Type B pancreatic cell (in vitro differentiated cells): ENCODE measurements at regions not wholly inside any gene's neighbourhood (a gene's known extent, or its start where the extent isn't known, plus 50 kb on each side); places are given as distances from the start of the nearest gene placed in this dataset.

ENCODE experiments used
- DNase-seq: peaks from one replicate; pipeline ENCODE4 v3.0.0; 2021; ENCODE audit warnings: mixed read lengths; ENCODE audit not compliant: unreplicated experiment; ENCODE audit errors: extremely low spot score
- H3K27ac Mint-ChIP-seq: 2 replicates; pipeline ENCODE4 v1.8.0; 2021; ENCODE audit warnings: mild to moderate bottlenecking, mixed read lengths
- H3K27me3 Mint-ChIP-seq: 2 replicates; pipeline ENCODE4 v1.8.0; 2021; ENCODE audit warnings: mixed read lengths
- H3K36me3 Mint-ChIP-seq: 2 replicates; pipeline ENCODE4 v1.8.0; 2021; ENCODE audit warnings: mixed read lengths
- H3K4me1 Mint-ChIP-seq: one replicate; pipeline ENCODE4 v1.8.0; 2021; ENCODE audit warnings: mixed read lengths; ENCODE audit not compliant: unreplicated experiment
- H3K4me3 Mint-ChIP-seq: 2 replicates; pipeline ENCODE4 v1.8.0; 2021; ENCODE audit warnings: mild to moderate bottlenecking, mixed read lengths
- H3K9me3 Mint-ChIP-seq: 2 replicates; pipeline ENCODE4 v1.8.0; 2021; ENCODE audit warnings: mixed read lengths
- CTCF ChIP-seq: fragments of 200-600 bp; sonication (generic); conservative IDR thresholded peaks from 2 replicates; pipeline ENCODE4 v1.5.0; 2021; ENCODE audit warnings: antibody characterized with exemption, mild to moderate bottlenecking

- H3K4me1 Mint-ChIP-seq, result no peaks in the 10 kb centered on the region
- H3K27me3 Mint-ChIP-seq, result no peaks in the 10 kb centered on the region
Observed at GRCh38 chr12:34363050-34363673, 340.9 kb downstream of the ALG10 start.

GRCh38 chr12:34368079-34368478, 345.8 kb downstream of the ALG10 start:
- H3K27me3 Mint-ChIP-seq, result no peaks in the 10 kb centered on the region
- peaks cover 4% of the 10 kb centered on the region for H3K36me3 Mint-ChIP-seq
- H3K27ac Mint-ChIP-seq, result no peak overlapping the region
- no peak for DNase-seq
- H3K9me3 Mint-ChIP-seq, result no peaks in the 10 kb centered on the region
- H3K4me1 Mint-ChIP-seq, result no peaks in the 10 kb centered on the region
- no peak for TF ChIP-seq CTCF
- H3K4me3 Mint-ChIP-seq, result no peak overlapping the region

More at GRCh38 chr12:34363050-34363673, 340.9 kb downstream of the ALG10 start:
- peaks cover 4% of the 10 kb centered on the region for H3K36me3 Mint-ChIP-seq
- H3K27ac Mint-ChIP-seq, result no peak overlapping the region
- no peak overlapping the region for H3K4me3 Mint-ChIP-seq
- no peak for TF ChIP-seq CTCF
- H3K9me3 Mint-ChIP-seq, result no peaks in the 10 kb centered on the region
- DNase-seq, result no peak

GRCh38 chr12:34371050-34371449, 348.8 kb downstream of the ALG10 start:
- Mint-ChIP-seq H3K36me3 (no peaks in the 10 kb centered on the region), H3K27me3 (no peaks in the 10 kb centered on the region)

GRCh38 chr12:34372003-34372402, 349.7 kb downstream of the ALG10 start:
- TF ChIP-seq CTCF, result no peak

More at GRCh38 chr12:34371050-34371449, 348.8 kb downstream of the ALG10 start:
- TF ChIP-seq CTCF, result no peak
- no peaks in the 10 kb centered on the region for H3K9me3 Mint-ChIP-seq
- no peak overlapping the region for H3K27ac Mint-ChIP-seq
- no peak for DNase-seq
- H3K4me1 Mint-ChIP-seq, result no peaks in the 10 kb centered on the region
- H3K4me3 Mint-ChIP-seq, result no peak overlapping the region

GRCh38 chr12:34373926-34374325, 351.6 kb downstream of the ALG10 start:
- Mint-ChIP-seq H3K27ac (no peak overlapping the region), H3K9me3 (no peaks in the 10 kb centered on the region)

More at GRCh38 chr12:34372003-34372402, 349.7 kb downstream of the ALG10 start:
- H3K4me1 Mint-ChIP-seq, result no peaks in the 10 kb centered on the region
- no peak for DNase-seq
- H3K9me3 Mint-ChIP-seq, result no peaks in the 10 kb centered on the region
- no peaks in the 10 kb centered on the region for H3K36me3 Mint-ChIP-seq
- H3K27me3 Mint-ChIP-seq, result no peaks in the 10 kb centered on the region
- no peak overlapping the region for H3K27ac Mint-ChIP-seq
- no peak overlapping the region for H3K4me3 Mint-ChIP-seq

More at GRCh38 chr12:34373926-34374325, 351.6 kb downstream of the ALG10 start:
- no peaks in the 10 kb centered on the region for H3K4me1 Mint-ChIP-seq
- no peaks in the 10 kb centered on the region for H3K27me3 Mint-ChIP-seq
- H3K4me3 Mint-ChIP-seq, result no peak overlapping the region
- DNase-seq, result no peak
- TF ChIP-seq CTCF, result no peak
- H3K36me3 Mint-ChIP-seq, result no peaks in the 10 kb centered on the region
